D721Med (cell line): ENCODE measurements at regions not wholly inside any gene's neighbourhood (a gene's known extent, or its start where the extent isn't known, plus 50 kb on each side); places are given as distances from the start of the nearest gene placed in this dataset.
A peak's percentile ranks its signal among the peaks of the same experiment; 100 is the strongest.

Source experiments
- DNase-seq: peaks from one replicate; pipeline ENCODE4 v3.0.0; 2011; ENCODE audit warnings: low spot score; ENCODE audit not compliant: insufficient read length
- FAIRE-seq: peaks from 2 replicates; lab custom pipeline; 2011; peaks lifted over from hg19 to GRCh38; lab: Jason Lieb, UNC
- CTCF ChIP-seq: IDR thresholded peaks from 2 replicates; pipeline ENCODE4 v1.5.1; 2012; ENCODE audit warnings: mild to moderate bottlenecking, control low read depth; ENCODE audit not compliant: insufficient read depth; ENCODE audit errors: missing control alignments

- no peak for FAIRE-seq
- no peak for DNase-seq
Observed at GRCh38 chr9:581673-582497, 259.6 kb upstream of the DMRT1 start.

GRCh38 chr9:582775-583174 is 258.7 kb upstream of the DMRT1 start:
- FAIRE-seq (no peak), DNase-seq (no peak)
- TF ChIP-seq CTCF, result no peak

More at GRCh38 chr9:581673-582497, 259.6 kb upstream of the DMRT1 start:
- no peak for TF ChIP-seq CTCF

- FAIRE-seq (no peak), DNase-seq (no peak)
- no peak for TF ChIP-seq CTCF
Observed at GRCh38 chr9:587527-587926, 254.0 kb upstream of the DMRT1 start.

GRCh38 chr9:588981-589380 is 252.5 kb upstream of the DMRT1 start:
- TF ChIP-seq CTCF, result no peak
- no peak for DNase-seq
- FAIRE-seq, result peak; percentile 95

GRCh38 chr9:589723-590122 is 251.8 kb upstream of the DMRT1 start:
- DNase-seq, result no peak
- no peak for TF ChIP-seq CTCF
- FAIRE-seq, result no peak

GRCh38 chr9:591292-591691 is 250.2 kb upstream of the DMRT1 start:
- no peak for DNase-seq

More at GRCh38 chr9:591292-591691, 250.2 kb upstream of the DMRT1 start:
- FAIRE-seq, result no peak
- TF ChIP-seq CTCF, result no peak
